Fibroblast of peridontal ligament (primary cell): ENCODE measurements at regions not wholly inside any gene's neighbourhood (a gene's known extent, or its start where the extent isn't known, plus 50 kb on each side); places are given as distances from the start of the nearest gene placed in this dataset.

Experiments used
- DNase-seq: peaks from one replicate; pipeline ENCODE4 v3.0.0-alpha.2; 2010; ENCODE audit errors: extremely low read depth

GRCh38 chr9:12874395-12874794 lies 99.6 kb downstream of the LURAP1L start:
- no peak for DNase-seq

GRCh38 chr9:12875191-12875590 lies 100.4 kb downstream of the LURAP1L start:
- DNase-seq: no peak

DNA sequence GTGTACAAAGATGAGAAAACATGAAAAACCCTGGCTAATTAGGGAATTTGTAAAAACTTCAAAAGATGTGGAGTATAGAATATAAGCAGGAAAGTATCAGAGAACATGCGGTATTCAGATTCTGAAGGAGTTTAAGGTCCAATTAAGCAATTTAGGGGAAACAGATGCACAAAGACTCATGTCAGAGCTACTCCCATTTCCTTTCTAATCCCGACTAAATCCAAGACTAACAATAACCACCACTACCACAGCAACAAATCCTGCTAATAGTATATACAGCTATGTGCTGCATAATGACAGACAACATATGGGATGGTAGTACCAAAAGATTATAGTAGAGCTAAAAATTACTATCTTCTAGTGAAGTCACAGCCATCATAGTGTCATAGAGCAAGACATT lies 102.1 kb downstream of the LURAP1L start:
- DNase-seq: no peak

GRCh38 chr9:12878351-12878978 lies 103.6 kb downstream of the LURAP1L start:
- no peak for DNase-seq

DNA sequence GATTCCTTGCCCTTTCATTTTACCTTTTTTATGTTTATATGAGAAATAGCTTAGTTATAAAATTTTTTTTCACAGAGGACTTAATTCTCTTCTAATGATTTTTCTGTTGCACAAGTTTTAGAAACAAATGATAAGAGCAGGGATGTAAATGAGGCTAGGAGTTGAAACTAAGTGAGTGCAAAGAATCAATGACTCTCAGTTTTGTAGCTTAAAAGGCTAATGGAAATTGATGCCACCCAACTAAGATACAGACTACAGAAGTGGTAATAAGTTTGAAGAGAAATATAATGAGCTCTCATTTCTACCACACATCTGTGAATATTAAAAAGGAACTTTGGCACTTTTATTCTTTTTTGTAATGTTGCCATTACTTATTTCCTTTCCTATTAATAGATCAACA lies 105.1 kb downstream of the LURAP1L start:
- no peak for DNase-seq

GRCh38 chr9:12880406-12881015 lies 105.7 kb downstream of the LURAP1L start:
- peak; percentile 54 for DNase-seq

DNA sequence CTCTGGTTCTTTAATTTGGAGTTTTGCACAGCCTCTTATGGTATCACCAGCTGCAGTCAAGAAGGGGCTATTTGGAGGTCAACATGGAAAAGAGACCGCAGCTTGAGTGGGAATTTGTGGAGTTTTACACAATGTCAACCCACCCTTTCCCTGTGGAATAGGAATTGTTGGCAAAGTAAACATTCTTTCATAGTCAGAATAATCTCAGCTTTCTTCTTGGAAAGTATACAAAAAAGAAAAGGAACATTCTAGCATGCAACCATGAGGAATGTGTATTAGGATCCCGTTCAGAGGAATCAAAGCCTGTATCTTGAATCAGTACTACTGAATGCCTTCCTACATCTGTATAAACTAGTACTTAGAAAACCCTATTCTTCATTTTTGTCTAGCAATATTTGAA lies 107.6 kb downstream of the LURAP1L start:
- peak; percentile 100 for DNase-seq

GRCh38 chr9:12884736-12885395 lies 110.0 kb downstream of the LURAP1L start:
- peak; percentile 87 for DNase-seq

GRCh38 chr9:12889402-12890106 lies 114.7 kb downstream of the LURAP1L start:
- DNase-seq: no peak

GRCh38 chr9:12891588-12891987 lies 116.8 kb downstream of the LURAP1L start:
- no peak for DNase-seq

DNA sequence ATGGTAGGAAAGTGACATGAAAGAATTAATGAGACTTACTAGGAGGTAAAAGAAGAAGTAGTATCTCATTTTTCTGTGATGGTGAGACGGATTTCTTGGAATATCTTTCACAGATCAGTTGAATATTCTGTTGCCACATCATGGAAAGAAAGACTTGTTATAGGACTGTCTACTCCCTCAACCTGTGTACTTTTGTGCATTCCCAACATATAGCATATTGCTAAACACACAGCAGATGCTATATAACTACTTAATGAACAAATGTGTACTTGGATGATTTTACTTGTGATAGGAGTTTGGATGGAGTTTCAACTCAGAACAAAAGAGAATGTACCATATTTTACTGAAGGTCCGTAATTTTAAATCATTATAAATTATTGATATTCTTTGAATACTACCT lies 128.5 kb downstream of the LURAP1L start:
- no peak for DNase-seq

- DNase-seq: no peak
Observed at GRCh38 chr9:12904261-12905000, 129.6 kb downstream of the LURAP1L start.

GRCh38 chr9:12906646-12907045 lies 131.8 kb downstream of the LURAP1L start:
- DNase-seq: peak; percentile 63

DNA sequence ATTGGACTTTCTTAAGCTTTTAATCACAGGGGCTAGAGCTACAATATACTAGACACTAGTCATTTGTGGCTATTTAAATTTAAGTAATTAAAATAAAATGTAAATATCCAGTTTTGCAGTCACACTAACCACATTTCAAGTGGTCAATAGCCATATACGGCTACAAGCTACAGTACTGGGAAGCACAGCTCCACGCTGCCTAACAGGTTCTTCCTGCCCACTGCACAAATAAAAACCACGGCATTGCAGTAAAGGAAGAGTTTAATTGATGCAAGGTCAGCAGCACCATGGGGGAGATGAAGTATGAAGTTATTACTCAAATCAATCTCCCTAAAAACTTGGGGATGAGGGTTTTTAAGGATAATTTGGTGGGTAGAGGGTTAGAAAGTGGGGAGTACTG lies 134.1 kb downstream of the LURAP1L start:
- no peak for DNase-seq

DNA sequence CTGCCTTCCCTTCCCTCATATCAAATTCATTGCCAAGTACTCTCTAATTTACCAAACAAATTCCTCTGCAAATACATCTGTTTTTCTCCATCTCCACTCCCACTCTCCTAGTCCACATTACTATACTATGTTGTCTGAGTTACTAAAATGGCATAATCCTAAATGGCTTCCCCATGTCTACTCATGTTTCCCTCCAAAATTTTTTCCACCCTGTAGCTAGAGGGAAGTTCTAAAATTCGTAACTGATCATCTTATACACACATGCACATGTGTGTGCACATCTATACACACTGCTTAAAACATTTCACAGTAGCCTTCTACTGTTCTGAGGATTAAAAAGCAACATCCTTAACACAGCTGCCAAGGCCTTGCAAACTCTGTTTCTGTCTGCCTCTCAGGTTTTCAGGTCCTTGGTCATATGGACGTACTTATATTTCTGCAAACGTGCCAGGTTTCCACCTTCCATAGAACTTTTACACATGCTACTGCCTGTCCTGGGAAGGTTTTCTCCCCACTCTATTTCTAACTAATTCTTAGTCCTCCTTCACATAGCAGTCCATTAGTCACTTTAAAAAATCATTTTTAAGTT lies 140.6 kb downstream of the LURAP1L start:
- peak; percentile 29 for DNase-seq

DNA sequence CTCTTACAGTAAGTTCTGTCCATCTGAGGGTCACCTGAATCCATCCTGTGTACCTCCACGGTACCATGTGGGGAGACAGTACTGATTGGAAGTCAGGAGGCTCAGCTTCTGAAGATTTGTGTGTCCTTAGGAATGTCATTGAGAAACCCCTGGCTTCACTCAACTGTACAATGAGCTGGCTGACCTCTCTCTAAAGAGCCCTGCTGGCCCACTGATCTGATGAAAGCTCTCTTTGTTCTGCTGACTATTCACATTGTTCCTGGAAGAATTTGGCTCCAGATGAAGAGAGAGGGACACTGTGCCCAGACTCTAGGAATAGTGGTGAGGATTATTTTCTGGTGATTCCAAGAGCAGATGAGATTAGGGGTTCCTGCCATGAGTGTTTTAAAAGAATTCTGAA lies 141.2 kb downstream of the LURAP1L start:
- peak; percentile 58 for DNase-seq

- no peak for DNase-seq
Observed at GRCh38 chr9:12920437-12920836, 145.6 kb downstream of the LURAP1L start.

GRCh38 chr9:12921621-12922020 lies 146.8 kb downstream of the LURAP1L start:
- DNase-seq: no peak

- DNase-seq: peak; percentile 39
Observed at GRCh38 chr9:12922224-12922866, 147.5 kb downstream of the LURAP1L start.

DNA sequence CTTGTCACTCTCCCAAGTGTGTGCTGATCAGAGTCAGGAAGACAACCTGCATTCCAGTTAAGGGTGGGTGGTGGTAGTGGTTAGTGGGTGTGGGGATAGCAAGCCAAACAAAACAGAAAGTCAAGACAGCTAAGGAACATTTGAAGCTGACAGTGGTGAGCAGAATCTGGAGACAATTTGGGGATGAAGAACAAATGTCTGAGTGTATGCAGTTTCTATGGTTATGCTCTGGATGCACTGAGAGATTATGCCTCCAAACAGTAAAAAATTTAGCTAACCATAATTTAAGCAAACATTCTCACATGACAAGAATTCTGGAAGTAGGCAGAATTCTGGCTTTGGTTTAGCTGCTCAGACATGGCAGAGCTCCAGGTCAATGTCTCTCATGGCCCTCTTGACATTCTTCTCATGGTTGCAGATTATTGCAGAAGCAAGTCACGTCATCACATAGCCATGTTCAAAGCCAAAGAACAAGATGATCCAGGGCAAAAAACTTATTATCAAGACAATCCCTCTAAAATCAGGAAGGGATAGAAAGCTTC lies 148.7 kb downstream of the LURAP1L start:
- DNase-seq: peak; percentile 100

DNA sequence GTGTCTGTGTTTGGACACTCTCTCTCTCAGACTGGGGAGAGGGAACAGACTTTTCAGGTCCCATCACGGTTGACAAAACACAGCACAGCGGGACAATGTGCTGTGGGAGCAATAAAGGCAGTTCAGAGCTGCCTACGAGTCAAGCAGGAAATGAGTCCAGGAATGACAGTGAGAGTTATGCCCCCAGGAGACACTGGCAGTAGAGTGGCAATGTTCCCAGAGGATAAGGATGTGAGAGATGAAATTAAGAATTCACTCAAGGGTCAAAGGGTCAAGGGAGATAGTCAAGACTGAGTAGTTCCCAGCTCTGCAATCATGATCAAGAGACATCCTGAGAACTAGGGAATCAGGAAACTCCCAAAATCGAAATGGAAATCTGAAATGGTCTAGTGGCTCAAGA lies 156.1 kb downstream of the LURAP1L start:
- DNase-seq: no peak
